Right kidney (tissue), 1 donor: ENCODE measurements at regions not wholly inside any gene's neighbourhood (a gene's known extent, or its start where the extent isn't known, plus 50 kb on each side); places are given as distances from the start of the nearest gene placed in this dataset.
"Not testable (repeated sequence)": the region's sequence is repeated elsewhere in the genome, so short reads cannot be mapped to it uniquely, and the experiment has no call there.

Experiments
- DNase-seq: peaks from one replicate; pipeline ENCODE4 v3.0.0-alpha.2; 2016

DNA sequence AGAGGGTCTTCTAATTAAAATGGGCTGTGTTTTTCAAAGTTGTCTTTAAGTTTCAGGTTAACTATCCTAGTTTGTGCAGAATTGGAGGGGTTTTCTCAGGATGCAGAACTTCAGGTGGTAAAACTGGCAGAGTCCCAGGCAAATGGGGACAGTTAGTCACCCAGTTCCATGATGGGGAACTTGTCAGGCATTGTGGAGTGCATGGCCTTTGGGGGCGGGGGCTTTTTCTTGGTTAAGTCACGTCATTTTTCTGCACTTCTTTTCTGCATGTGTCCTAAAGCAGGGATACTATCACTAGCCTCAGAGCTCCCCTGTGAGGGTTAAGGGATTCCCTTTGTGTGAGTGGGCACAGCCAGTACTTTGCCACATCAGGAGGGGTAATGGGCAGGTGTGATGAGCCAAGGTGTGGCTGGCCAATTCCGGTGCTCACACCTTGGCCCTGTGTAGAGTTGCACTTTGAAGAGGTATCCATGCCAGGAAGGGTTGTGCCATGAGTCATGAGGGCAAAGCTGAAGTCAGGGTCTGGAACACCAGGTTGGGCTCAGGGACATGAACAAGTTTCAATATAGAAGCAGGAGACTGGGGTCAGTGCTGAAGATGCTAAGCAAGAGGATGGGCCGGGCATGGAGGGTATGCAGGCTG lies 126.0 kb upstream of the RREB1 start:
- no peak for DNase-seq

- no peak for DNase-seq
These were observed 125.1 kb upstream of the RREB1 start for GRCh38 chr6:6982663-6983062.

DNA sequence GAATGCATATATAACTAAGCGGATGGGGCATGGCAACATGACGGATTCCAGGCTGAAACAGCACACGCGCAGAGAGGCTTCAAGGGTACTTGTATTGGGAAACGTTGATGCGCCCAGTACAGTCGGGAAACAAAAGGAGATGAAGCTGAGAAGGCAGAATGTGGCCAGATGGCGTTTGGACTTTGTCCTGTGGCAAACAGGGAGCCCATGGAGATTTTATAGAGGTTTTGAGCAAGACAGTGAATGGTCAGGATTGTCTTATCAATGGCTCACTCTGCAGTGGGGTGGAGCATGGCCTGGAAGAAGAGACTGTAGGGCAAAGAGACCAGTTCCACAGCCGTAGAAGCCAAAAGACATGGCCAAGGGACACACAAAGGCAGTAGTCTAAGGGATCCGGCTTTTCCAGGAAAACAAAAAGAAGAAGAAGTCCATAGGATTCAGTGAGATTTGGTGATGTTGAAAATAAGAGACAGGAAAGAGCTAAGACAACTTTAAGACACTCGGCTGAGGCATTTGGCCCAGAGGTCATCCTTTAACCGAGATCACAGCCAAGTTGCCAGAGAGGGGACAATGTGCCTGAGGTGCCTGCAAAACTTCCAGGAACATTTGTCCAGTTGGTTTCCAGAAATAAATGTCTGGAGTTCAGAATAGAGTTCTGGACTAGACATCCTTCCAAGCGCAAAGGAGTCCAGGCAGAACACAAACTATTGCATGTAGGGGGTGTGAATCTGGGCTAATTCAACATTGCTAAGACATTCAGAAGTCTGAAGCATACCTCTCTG lies 123.0 kb upstream of the RREB1 start:
- DNase-seq, result no peak

DNA sequence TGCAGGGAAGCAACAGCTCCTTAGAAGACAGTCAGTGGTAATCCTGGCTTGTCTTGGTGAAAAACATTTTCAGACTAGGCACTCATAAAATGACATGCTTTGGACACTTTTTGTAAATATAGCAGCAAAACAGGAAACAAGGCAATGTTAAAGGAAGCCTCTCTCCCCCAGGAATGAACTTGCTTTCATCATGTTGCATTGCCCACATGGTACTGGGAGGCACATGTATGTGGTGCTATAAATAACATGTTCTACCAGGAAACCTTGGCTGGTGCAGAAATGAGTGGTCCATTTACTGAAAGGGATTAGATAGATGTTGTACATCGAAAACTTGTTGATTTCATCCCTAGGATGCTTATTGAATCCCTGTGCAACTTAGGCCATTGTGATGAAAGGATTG lies 121.4 kb upstream of the RREB1 start:
- DNase-seq, result no peak

- no peak for DNase-seq
These were observed 120.0 kb upstream of the RREB1 start for GRCh38 chr6:6987749-6988148.

DNA sequence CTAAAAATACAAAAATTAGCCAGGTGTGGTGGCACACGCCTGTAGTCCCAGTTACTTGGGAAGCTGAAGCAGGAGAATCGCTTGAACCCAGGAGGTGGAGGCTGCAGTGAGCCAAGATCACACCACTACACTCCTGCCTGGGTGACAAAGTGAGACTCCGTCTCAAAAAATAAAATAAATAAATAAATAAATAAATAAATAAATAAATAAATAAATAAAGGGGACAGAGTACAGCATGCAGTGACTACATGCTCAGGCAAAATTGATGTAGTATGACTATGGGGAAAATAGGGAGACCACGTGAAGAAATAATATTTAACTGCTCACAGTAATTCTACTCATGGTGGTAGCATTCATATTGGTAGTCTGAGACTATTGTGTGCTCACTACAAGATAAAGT lies 117.7 kb upstream of the RREB1 start:
- DNase-seq, result not testable (repeated sequence)

DNA sequence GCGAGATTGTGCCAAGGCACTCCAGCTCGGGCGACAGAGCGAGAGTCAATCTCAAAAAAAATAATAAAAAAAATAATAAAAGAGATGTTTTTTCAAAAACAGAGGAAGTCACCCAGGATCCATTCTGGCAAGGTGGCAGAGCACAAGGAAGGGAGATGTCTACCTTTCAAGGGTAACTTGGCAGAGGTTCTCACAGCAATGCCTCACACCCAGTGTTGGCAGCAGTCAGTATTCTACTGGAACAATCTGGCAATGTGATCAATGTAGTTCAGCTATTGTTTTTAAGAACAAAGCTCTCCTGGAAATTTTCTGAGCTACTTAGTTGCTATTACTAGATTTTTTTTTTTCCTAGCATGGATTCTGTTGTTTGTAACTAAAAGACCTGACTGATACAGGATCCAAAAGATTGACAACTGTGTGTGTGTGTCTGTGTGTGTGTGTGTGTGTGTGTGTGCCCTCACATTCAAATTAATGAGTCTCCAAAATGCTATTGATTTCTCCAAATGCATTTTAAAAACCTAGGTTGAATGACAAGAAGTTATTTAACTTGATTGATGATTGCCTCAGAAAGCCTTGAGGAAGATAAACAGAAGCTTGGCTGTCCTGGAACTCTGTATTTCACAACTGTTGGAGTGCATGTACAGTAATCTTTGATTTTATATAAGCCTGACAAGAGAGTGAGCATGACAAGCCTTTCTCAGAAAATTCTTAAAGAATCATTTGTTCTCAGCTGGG lies 114.1 kb upstream of the RREB1 start:
- DNase-seq, result no peak

DNA sequence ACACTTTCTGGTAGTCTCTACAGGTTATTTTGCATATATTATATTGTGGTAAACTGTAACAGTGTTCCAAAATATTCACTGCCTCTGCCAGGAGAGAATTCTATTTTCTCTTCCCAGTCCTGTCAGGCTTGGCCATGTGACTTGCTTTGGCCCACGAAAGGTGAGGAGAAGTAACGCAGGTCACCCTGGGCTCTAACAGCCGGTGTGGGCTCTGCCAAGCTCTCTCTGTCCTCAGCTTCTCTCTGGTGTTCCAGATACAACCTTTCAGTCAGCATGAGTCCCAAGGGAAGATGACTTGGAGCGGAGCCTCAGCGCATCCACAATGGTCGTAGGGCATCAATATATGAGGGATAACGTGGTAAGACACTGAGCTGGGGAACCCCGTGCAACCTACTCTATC lies 113.0 kb upstream of the RREB1 start:
- no peak for DNase-seq

GRCh38 chr6:6995328-6995727 lies 112.4 kb upstream of the RREB1 start:
- no peak for DNase-seq

- DNase-seq, result no peak
These were observed 111.6 kb upstream of the RREB1 start for GRCh38 chr6:6996124-6996523.

DNA sequence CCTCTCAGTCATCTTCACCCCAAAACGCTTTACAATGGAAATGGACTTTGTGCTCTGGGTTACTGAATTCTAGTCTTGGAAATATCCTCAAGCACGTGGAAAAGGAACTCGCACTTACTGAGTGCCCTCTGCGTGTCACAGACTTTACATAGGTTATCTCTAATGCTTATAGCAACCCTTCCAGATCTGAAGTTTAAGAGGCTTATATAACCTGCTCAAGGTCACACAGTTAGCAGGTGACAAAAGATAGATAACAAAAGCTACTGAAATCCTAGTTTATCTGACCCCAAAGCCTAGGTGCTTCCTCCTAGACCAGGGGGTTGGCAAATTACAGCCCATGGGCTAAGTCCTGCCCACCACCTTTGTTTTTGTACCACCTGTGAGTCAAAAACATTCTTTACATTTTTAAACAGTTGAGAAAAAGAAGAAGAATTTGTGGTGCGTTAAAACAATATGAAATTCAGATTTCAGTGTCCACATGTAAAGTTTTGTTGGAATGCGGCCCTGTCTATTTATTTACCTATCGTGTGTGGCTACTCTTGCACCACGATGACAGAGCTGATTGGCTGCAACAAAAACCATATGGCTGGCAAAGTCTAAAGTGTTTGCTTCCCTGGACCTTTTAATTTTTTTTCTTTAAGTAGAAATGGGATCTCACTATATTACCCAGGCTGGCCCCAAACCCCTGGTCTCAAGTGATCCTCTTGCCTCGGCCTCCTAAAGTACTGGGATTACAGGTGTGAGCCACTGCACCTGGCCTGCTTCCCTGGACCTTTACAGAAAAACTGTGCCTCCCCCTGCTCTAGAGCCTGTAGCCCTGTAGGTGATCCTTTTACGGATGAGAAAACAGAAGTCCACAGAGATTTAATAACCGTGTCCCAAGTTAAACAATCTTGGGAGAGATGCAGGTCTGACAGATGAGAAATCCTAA lies 110.2 kb upstream of the RREB1 start:
- DNase-seq, result no peak

DNA sequence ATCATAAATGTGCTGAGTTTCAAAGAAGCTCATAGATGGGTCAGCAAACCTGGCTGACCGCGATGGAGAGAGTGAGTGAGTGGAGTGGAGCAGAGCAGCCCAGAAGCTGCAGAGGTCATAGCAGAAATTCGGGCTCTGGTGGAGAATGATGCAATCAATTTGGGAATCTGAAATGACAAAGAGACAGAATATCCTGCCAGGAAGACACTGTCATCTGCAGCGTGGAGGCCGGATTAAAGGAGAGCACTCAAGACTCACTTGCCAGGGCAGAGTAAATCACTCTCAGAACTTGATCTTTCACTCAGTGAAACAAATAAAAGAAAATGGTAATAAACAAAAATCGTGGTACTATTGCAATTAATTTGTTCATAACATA lies 109.6 kb upstream of the RREB1 start:
- DNase-seq, result no peak

DNA sequence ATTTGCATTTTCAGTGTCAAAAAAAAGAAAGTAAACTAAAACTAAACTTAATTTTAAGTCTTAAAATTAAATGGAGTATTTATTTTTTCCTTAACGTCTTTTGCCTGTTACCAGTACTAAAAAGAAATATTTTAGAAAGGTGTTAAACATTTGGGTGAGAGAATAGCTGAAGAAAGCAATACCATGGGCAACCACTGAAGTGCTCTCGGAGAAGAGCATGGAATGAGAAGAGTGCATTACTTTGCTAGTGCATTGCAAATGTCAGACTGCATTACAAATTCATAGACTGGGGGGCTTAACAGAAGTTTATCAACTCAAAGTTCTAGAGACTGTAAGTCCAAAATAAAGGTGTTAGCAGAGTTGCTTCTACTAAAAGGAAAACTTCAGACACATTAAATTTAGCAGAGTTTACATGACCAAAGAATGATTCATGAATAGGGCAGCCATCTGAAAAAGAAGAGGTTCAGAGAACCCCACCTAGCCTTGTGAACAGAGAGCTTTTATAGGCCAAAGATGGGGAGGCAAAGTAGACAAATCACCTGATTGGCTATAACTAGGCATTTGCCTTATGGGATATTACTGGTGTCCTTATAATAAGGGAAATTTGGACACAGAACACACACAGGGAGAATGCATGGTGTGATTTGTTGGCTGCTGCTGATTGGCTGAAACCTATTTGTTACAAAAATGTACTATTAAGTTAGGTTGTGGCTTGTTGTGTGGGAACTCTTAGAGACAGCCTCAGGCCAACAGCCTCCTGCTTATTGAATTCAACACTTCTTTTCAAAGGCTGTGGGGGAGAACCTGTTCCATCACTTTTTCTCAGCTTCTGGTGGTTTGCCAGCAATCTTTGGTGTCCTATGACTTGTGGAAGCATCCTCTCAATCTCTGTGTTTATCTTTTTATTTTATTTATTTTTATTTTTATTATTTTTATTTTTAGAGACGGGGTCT lies 106.7 kb upstream of the RREB1 start:
- no peak for DNase-seq

- DNase-seq, result no peak
These were observed 104.7 kb upstream of the RREB1 start for GRCh38 chr6:7003041-7003440.

- no peak for DNase-seq
These were observed 103.0 kb upstream of the RREB1 start for GRCh38 chr6:7004581-7005297.

GRCh38 chr6:7006515-7007191 lies 101.1 kb upstream of the RREB1 start:
- no peak for DNase-seq

DNA sequence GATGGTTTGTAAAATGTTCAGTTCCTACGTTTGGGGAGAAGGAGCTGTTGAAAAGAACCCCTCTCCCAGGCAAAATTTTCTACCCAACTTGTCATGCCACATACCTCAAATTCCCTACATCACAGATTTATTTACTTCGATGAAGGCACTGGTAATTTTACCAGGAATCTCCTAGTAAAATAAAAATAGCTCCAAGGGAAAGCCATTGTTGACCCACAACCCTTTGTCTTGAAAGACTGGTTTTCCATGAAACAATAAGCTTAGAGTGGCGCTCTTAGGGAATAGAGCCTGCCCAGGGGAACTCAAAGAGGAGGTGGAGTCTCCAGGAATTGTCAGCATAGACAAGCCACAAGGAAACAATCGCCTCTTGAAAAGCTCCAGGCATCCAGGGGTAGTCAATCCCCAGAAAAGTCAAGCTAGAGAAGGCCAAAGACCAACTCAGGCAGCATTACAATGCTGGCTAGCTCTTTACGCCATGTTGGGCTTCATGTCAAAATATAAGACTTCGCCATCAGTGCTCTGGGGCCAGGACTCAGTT lies 99.2 kb upstream of the RREB1 start:
- DNase-seq, result no peak

DNA sequence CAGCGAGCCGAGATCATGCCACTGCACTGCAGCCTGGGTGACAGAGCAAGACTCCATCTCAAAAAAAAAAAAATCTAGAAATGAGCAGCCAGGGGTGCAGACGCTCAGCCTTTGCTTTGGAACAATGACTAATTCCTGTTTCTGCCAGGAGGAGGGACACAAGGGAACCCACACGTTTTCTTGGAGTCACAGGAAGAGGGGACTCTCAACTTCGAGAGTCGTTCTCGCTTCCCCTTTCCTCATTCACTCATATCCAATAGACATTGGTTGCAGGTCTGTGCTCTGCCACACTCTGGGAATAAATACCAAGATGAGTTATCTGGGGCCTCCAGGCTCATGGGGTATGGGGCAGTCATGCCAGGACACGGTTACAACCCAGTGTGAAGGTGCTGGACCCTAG lies 91.5 kb upstream of the RREB1 start:
- DNase-seq, result no peak

DNA sequence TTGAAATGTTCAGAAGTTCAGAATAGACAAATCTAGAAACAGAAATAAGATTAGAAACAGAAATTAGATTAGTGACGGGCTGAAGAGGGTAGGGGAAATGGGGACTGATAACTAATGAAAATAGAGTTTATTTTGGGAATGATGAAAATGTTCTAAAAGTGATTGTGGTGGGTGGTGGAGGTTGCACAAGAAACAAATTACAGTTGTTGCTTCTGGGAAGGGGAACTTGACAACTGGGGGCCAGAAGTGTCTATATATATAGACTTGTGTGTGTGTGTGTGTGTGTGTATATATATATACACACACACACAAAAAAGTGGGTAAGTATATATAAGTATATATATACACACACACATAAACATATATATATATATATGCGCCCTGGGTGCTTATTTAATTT lies 86.5 kb upstream of the RREB1 start:
- no peak for DNase-seq

- DNase-seq, result no peak
These were observed 81.9 kb upstream of the RREB1 start for GRCh38 chr6:7025861-7026260.
